H1 (cell line): ENCODE measurements at regions not wholly inside any gene's neighbourhood (a gene's known extent, or its start where the extent isn't known, plus 50 kb on each side); places are given as distances from the start of the nearest gene placed in this dataset.

Experiments
- CTCF ChIA-PET: fragments of 300-600 bp; sonication (Branson Sonifier 250); formaldehyde crosslinking; loops from one replicate; lab custom pipeline; 2021; ENCODE audit not compliant: partially characterized antibody; lab: Charles Lee
- POLR2A ChIA-PET: fragments of 300-600 bp; sonication (Branson Sonifier 250); formaldehyde crosslinking; loops from one replicate; lab custom pipeline; 2021; ENCODE audit warnings: inconsistent platforms; ENCODE audit not compliant: partially characterized antibody; lab: Charles Lee
- DNase-seq, 2 experiments: peaks; one replicate each; pipeline versions ENCODE4 v3.0.0 to v3.0.0-alpha.2; 2010 to 2022; ENCODE audit warnings: low spot score in 2 of 2, low read depth in 1 of 2, mixed read lengths in 1 of 2
- FAIRE-seq: peaks from 2 replicates; lab custom pipeline; 2011; peaks lifted over from hg19 to GRCh38; lab: Jason Lieb, UNC
- H2AFZ ChIP-seq: 2 replicates; pipeline ENCODE4 v1.8.1; 2012; ENCODE audit warnings: low read length, inconsistent platforms
- H2AK5ac ChIP-seq: 2 replicates; pipeline ENCODE4 v1.6.1; 2013; ENCODE audit warnings: low read depth, low read length
- H2BK120ac ChIP-seq: replicated peaks from 2 replicates; pipeline ENCODE3; 2013; ENCODE audit warnings: low read depth, low read length, inconsistent platforms
- H2BK12ac ChIP-seq: 2 replicates; pipeline ENCODE4 v1.6.1; 2013; ENCODE audit warnings: low read depth, low read length
- H2BK15ac ChIP-seq: 2 replicates; pipeline ENCODE4 v1.6.1; 2013; ENCODE audit warnings: low read length
- H2BK20ac ChIP-seq: 2 replicates; pipeline ENCODE4 v1.6.1; 2013; ENCODE audit warnings: low read length
- H2BK5ac ChIP-seq: 2 replicates; pipeline ENCODE4 v1.6.1; 2013; ENCODE audit warnings: low read depth, low read length
- H3K14ac ChIP-seq: 2 replicates; pipeline ENCODE4 v1.6.1; 2013; ENCODE audit warnings: inconsistent platforms; ENCODE audit not compliant: insufficient read length
- H3K18ac ChIP-seq: 2 replicates; pipeline ENCODE4 v1.6.1; 2013; ENCODE audit warnings: low read length; ENCODE audit errors: extremely low read depth
- H3K23ac ChIP-seq: 2 replicates; pipeline ENCODE4 v1.6.1; 2013; ENCODE audit warnings: inconsistent platforms; ENCODE audit not compliant: insufficient read length
- H3K23me2 ChIP-seq: 2 replicates; pipeline ENCODE4 v1.6.1; 2013; ENCODE audit warnings: low read depth, low read length
- H3K27ac ChIP-seq: 2 replicates; pipeline ENCODE4 v1.6.1; 2011; ENCODE audit warnings: low read depth, low read length, inconsistent platforms
- H3K27me3 ChIP-seq, 4 experiments: replicated peaks in 1 of 4; 1 replicate in 1 of 4; 2 replicates in 3 of 4; pipeline versions ENCODE4 v1.6.1 to v1.8.1; 2011 to 2013; ENCODE audit warnings: low read length in 3 of 4, mild to moderate bottlenecking in 3 of 4, inconsistent platforms in 2 of 4, mixed read lengths in 2 of 4, moderate library complexity in 1 of 4; ENCODE audit not compliant: control insufficient read depth in 3 of 4, insufficient read depth in 3 of 4; ENCODE audit errors: extremely low read depth in 1 of 4
- H3K36me3 ChIP-seq, 4 experiments: 2 replicates each; pipeline versions ENCODE4 v1.6.1 to v1.8.1; 2011 to 2013; ENCODE audit warnings: mild to moderate bottlenecking in 4 of 4, low read length in 3 of 4, moderate library complexity in 2 of 4, control low read depth in 1 of 4, inconsistent platforms in 1 of 4; ENCODE audit not compliant: insufficient read depth in 4 of 4, control insufficient read depth in 2 of 4
- H3K4ac ChIP-seq: replicated peaks from 2 replicates; pipeline ENCODE3; 2013; ENCODE audit warnings: low read length, low read depth, mixed read lengths, inconsistent platforms; ENCODE audit not compliant: insufficient read length
- H3K4me1 ChIP-seq, 4 experiments: replicated peaks in 1 of 4; 1 replicate in 1 of 4; 2 replicates in 3 of 4; pipeline versions ENCODE4 v1.6.1 to v1.8.1; 2011 to 2013; ENCODE audit warnings: low read length in 3 of 4, inconsistent platforms in 2 of 4, mixed read lengths in 1 of 4; ENCODE audit not compliant: insufficient read depth in 4 of 4, control insufficient read depth in 3 of 4
- H3K4me2 ChIP-seq, 2 experiments: 2 replicates each; pipeline versions ENCODE4 v1.6.1 to v1.8.1; 2011 to 2013; ENCODE audit warnings: low read depth in 2 of 2, low read length in 2 of 2, control low read depth in 1 of 2, inconsistent platforms in 1 of 2, mild to moderate bottlenecking in 1 of 2; ENCODE audit not compliant: insufficient read depth in 1 of 2
- H3K4me3 ChIP-seq, 4 experiments: fragments of 200-600, 300-600 bp in 1 of 4; sonication (generic), shearing (Covaris generic), sonication (Bioruptor Twin) in 1 of 4; 2 replicates each; pipeline versions ENCODE4 v1.5.1 to v1.8.1; 2011 to 2016; ENCODE audit warnings: low read length in 4 of 4, low read depth in 3 of 4, control low read depth in 2 of 4, inconsistent platforms in 2 of 4, mild to moderate bottlenecking in 2 of 4, mixed read lengths in 1 of 4, moderate library complexity in 1 of 4; ENCODE audit not compliant: insufficient read depth in 2 of 4; ENCODE audit errors: extremely low read depth in 1 of 4
- H3K56ac ChIP-seq: replicated peaks from 2 replicates; pipeline ENCODE3; 2013; ENCODE audit warnings: low read depth, mild to moderate bottlenecking, mixed read lengths, low read length, inconsistent platforms; ENCODE audit not compliant: insufficient read length
- H3K79me1 ChIP-seq: 2 replicates; pipeline ENCODE4 v1.6.1; 2013; ENCODE audit warnings: low read depth, low read length, control low read depth
- H3K79me2 ChIP-seq, 2 experiments: 2 replicates each; pipeline versions ENCODE4 v1.6.1 to v1.8.1; 2012 to 2013; ENCODE audit warnings: low read length in 2 of 2, mild to moderate bottlenecking in 2 of 2, inconsistent platforms in 1 of 2; ENCODE audit not compliant: insufficient read depth in 2 of 2, control insufficient read depth in 1 of 2
- H3K9ac ChIP-seq, 4 experiments: replicated peaks in 1 of 4; 1 replicate in 1 of 4; 2 replicates in 3 of 4; pipeline versions ENCODE4 v1.6.1 to v1.8.1; 2011 to 2013; ENCODE audit warnings: low read depth in 3 of 4, low read length in 3 of 4, control low read depth in 2 of 4, mild to moderate bottlenecking in 2 of 4, moderate library complexity in 2 of 4, inconsistent platforms in 1 of 4; ENCODE audit errors: extremely low read depth in 1 of 4
- H3K9me3 ChIP-seq, 2 experiments: 2 replicates each; pipeline versions ENCODE4 v1.6.1 to v1.8.1; 2012 to 2013; ENCODE audit warnings: mild to moderate bottlenecking in 2 of 2, moderate library complexity in 2 of 2, control low read depth in 1 of 2, inconsistent platforms in 1 of 2, low read depth in 1 of 2, low read length in 1 of 2, mixed read lengths in 1 of 2; ENCODE audit not compliant: insufficient read depth in 2 of 2
- H4K20me1 ChIP-seq, 2 experiments: replicated peaks in 1 of 2; 2 replicates each; pipeline versions ENCODE3 to v1.8.1; 2011 to 2013; ENCODE audit warnings: inconsistent platforms in 2 of 2, low read length in 2 of 2, mild to moderate bottlenecking in 1 of 2; ENCODE audit not compliant: insufficient read depth in 2 of 2, control insufficient read depth in 1 of 2
- H4K5ac ChIP-seq: 2 replicates; pipeline ENCODE4 v1.6.1; 2013; ENCODE audit warnings: low read length, low read depth, mixed read lengths, inconsistent platforms; ENCODE audit not compliant: insufficient read length
- H4K8ac ChIP-seq: 2 replicates; pipeline ENCODE4 v1.8.0; 2013; ENCODE audit warnings: mild to moderate bottlenecking, moderate library complexity, low read length, inconsistent platforms; ENCODE audit not compliant: insufficient read depth; ENCODE audit errors: extremely low read depth
- H4K91ac ChIP-seq: replicated peaks from 2 replicates; pipeline ENCODE3; 2013; ENCODE audit warnings: low read length, mixed read lengths, inconsistent platforms; ENCODE audit not compliant: insufficient read length
- ASH2L ChIP-seq: fragments of 200-600, 300-600 bp; sonication (generic); IDR thresholded peaks from one replicate; pipeline ENCODE4 v1.7.1; 2017; ENCODE audit warnings: low read length
- CBX5 ChIP-seq: fragments of 300-800, 300-1000 bp; sonication (generic); IDR thresholded peaks from 2 replicates; pipeline ENCODE4 v1.7.1; 2016; ENCODE audit warnings: antibody characterized with exemption, low read length, low read depth
- CHD1 ChIP-seq: IDR thresholded peaks from 2 replicates; pipeline ENCODE4 v1.6.1; 2012; ENCODE audit warnings: low read depth, low read length, improper control_type of control experiment
- CHD2 ChIP-seq: IDR thresholded peaks from 2 replicates; pipeline ENCODE4 v1.6.1; 2012; ENCODE audit warnings: low read length, improper control_type of control experiment
- EP300 ChIP-seq, 2 experiments: IDR thresholded peaks; 1 replicate in 1 of 2; 2 replicates in 1 of 2; pipeline ENCODE4 v1.6.1; 2011 to 2012; ENCODE audit warnings: low read depth in 2 of 2, low read length in 2 of 2, mild to moderate bottlenecking in 2 of 2, borderline replicate concordance in 1 of 2, inconsistent platforms in 1 of 2, moderate library complexity in 1 of 2
- JUN ChIP-seq: IDR thresholded peaks from 2 replicates; pipeline ENCODE4 v1.6.1; 2011; ENCODE audit warnings: low read depth, mild to moderate bottlenecking, improper control_type of control experiment, low read length
- KDM1A ChIP-seq: fragments of 200-600, 300-600 bp; sonication (generic); IDR thresholded peaks from 2 replicates; pipeline ENCODE4 v1.7.1; 2016; ENCODE audit warnings: mild to moderate bottlenecking, low read length, borderline replicate concordance
- PHF8 ChIP-seq: fragments of 200-600 bp; sonication (generic); conservative IDR thresholded peaks from 2 replicates; pipeline ENCODE4 v1.7.1; 2012; ENCODE audit warnings: low read depth, mild to moderate bottlenecking, inconsistent platforms, low read length, moderate library complexity
- POU5F1 ChIP-seq: IDR thresholded peaks from 2 replicates; pipeline ENCODE4 v1.6.1; 2011; ENCODE audit warnings: low read depth, mild to moderate bottlenecking, low read length, moderate library complexity
- RAD21 ChIP-seq, 2 experiments: IDR thresholded peaks in 1 of 2; conservative IDR thresholded peaks in 1 of 2; 2 replicates each; pipeline ENCODE4 v1.6.1; 2011; ENCODE audit warnings: low read depth in 2 of 2, low read length in 2 of 2, improper control_type of control experiment in 1 of 2, inconsistent platforms in 1 of 2, mild to moderate bottlenecking in 1 of 2, moderate library complexity in 1 of 2
- RNF2 ChIP-seq: fragments of 200-900, 300-1000 bp; sonication (generic); IDR thresholded peaks from 2 replicates; pipeline ENCODE4 v1.7.1; 2016; ENCODE audit warnings: borderline replicate concordance, low read depth, mild to moderate bottlenecking, antibody characterized with exemption, low read length; ENCODE audit not compliant: poor library complexity, severe bottlenecking; ENCODE audit errors: missing control alignments
- SIN3A ChIP-seq, 2 experiments: IDR thresholded peaks in 1 of 2; conservative IDR thresholded peaks in 1 of 2; 2 replicates each; pipeline ENCODE4 v1.6.1; 2011 to 2012; ENCODE audit warnings: low read length in 2 of 2, improper control_type of control experiment in 1 of 2, low read depth in 1 of 2, mild to moderate bottlenecking in 1 of 2
- TCF12 ChIP-seq: IDR thresholded peaks from 2 replicates; pipeline ENCODE4 v1.6.1; 2011; ENCODE audit warnings: low read depth, mild to moderate bottlenecking, low read length
- WGBS, 2 experiments: shearing (Covaris generic) in 1 of 2; methylation state at CpG; one replicate each; pipeline versions ENCODE4 v1.1.6 to v1.1.7; 2013 to 2015; ENCODE audit warnings: low lambda C conversion rate in 2 of 2, mixed read lengths in 2 of 2, inconsistent platforms in 1 of 2, low coverage in 1 of 2, missing lambda C conversion rate in 1 of 2; ENCODE audit not compliant: insufficient replicate concordance in 2 of 2, insufficient coverage in 1 of 2, insufficient read length in 1 of 2; ENCODE audit errors: extremely low coverage in 1 of 2, missing lambda C conversion rate in 1 of 2; 5-methylcytosine and 5-hydroxymethylcytosine counted together
- TF ChIP-seq, protein P1 (sequence below): IDR thresholded peaks from 2 replicates; pipeline ENCODE4 v1.6.1; 2011; ENCODE audit warnings: low read depth, mild to moderate bottlenecking, low read length; ENCODE audit not compliant: insufficient read depth

DNA sequence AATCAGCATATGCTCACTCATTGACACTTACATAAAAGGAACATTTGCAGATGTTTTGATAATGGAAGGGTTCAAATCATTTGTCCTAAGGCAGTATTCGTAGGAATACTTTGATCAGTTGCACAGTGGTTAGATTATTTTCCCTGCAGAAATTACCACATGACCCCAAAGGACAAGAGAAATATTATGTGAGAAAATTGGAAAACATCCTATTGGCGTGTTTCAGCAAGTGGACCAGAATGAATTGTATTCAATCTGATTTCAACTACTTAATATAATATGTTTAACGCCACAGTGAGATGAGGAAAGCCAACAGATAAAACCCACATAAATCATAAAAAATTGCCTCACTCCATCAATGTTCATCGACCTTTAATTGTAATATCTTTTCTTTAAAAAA, 195.0 kb upstream of the MDFIC2 start:
- Histone ChIP-seq H3K36me3 (no peaks in the 10 kb centered on the region), H4K5ac (no peak overlapping the region), H3K23me2 (no peaks in the 10 kb centered on the region), H2AFZ (no peak overlapping the region), H3K9ac (no peak overlapping the region), H3K56ac (no peak overlapping the region), H2AK5ac (no peak overlapping the region), H4K20me1 (no peaks in the 10 kb centered on the region), H3K9me3 (no peaks in the 10 kb centered on the region), H3K4me3 (no peak overlapping the region), H3K4me1 (no peaks in the 10 kb centered on the region), H4K91ac (no peak overlapping the region), H3K18ac (no peak overlapping the region), H2BK12ac (no peak overlapping the region), H2BK120ac (no peak overlapping the region), H3K27me3 (no peaks in the 10 kb centered on the region), H2BK15ac (no peak overlapping the region), H3K14ac (no peak overlapping the region), H2BK20ac (no peak overlapping the region), H3K23ac (no peak overlapping the region), H2BK5ac (no peak overlapping the region), H3K79me1 (no peaks in the 10 kb centered on the region), H3K79me2 (no peaks in the 10 kb centered on the region), H4K8ac (no peak overlapping the region), H3K4me2 (no peak overlapping the region), H3K4ac (no peak overlapping the region), H3K27ac (no peak overlapping the region)
- 97% methylated on average over 4 of the region's 4 CpGs; no CpG with 5 or more reads in 1 of the 2 experiments for WGBS, 2 experiments
- ChIA-PET POLR2A (no interaction called here), CTCF (no interaction called here)
- no peak for FAIRE-seq
- DNase-seq = no peak
- TF ChIP-seq CBX5 (no peak), POU5F1 (no peak), RAD21 (IDR thresholded peaks at IDR 0.05 in 1 of 2, conservative IDR thresholded peaks at IDR 0.05 in 1 of 2; ENCODE audit: low read depth in 2 of 2, low read length in 2 of 2) (no peak), TCF12 (no peak), KDM1A (no peak), ASH2L (no peak), RNF2 (no peak), JUN (no peak), PHF8 (no peak), SIN3A (conservative IDR thresholded peaks at IDR 0.05 in 1 of 2, IDR thresholded peaks at IDR 0.05 in 1 of 2; ENCODE audit: low read depth in 1 of 2, low read length in 2 of 2) (no peak), CHD1 (no peak), EP300 (IDR thresholded peaks at IDR 0.05; ENCODE audit: borderline replicate concordance in 1 of 2, low read depth in 2 of 2, low read length in 2 of 2) (no peak), CHD2 (no peak)
- TF ChIP-seq, protein P1, sequence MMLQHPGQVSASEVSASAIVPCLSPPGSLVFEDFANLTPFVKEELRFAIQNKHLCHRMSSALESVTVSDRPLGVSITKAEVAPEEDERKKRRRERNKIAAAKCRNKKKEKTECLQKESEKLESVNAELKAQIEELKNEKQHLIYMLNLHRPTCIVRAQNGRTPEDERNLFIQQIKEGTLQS = no peak
